Loucy (cell line): ENCODE measurements at regions not wholly inside any gene's neighbourhood (a gene's known extent, or its start where the extent isn't known, plus 50 kb on each side); places are given as distances from the start of the nearest gene placed in this dataset.

Experiments
- H2AFZ ChIP-seq: fragments of 200-600 bp; sonication (generic); 2 replicates; pipeline ENCODE4 v1.6.0; 2016; ENCODE audit warnings: antibody characterized with exemption, mild to moderate bottlenecking, low read length, moderate library complexity
- H3F3A ChIP-seq: fragments of 200-600 bp; 2 replicates; pipeline ENCODE4 v1.6.0; 2016; ENCODE audit warnings: antibody characterized with exemption, low read depth, mild to moderate bottlenecking
- H3K27me3 ChIP-seq: fragments of 200-600 bp; sonication (generic); 2 replicates; pipeline ENCODE4 v1.6.1; 2014; ENCODE audit warnings: low read length, mild to moderate bottlenecking; ENCODE audit not compliant: insufficient read depth, poor library complexity, severe bottlenecking
- H3K36me3 ChIP-seq: fragments of 200-600 bp; sonication (generic); 2 replicates; pipeline ENCODE4 v1.6.1; 2016; ENCODE audit warnings: low read length; ENCODE audit not compliant: insufficient read depth
- H3K4me1 ChIP-seq: fragments of 200-600 bp; sonication (generic); 2 replicates; pipeline ENCODE4 v1.5.1; 2014; ENCODE audit warnings: low read length, mild to moderate bottlenecking; ENCODE audit not compliant: insufficient read depth, poor library complexity, severe bottlenecking
- H3K4me2 ChIP-seq: fragments of 200-600 bp; sonication (generic); 2 replicates; pipeline ENCODE4 v1.6.0; 2014; ENCODE audit warnings: antibody characterized with exemption, low read length, low read depth, mild to moderate bottlenecking; ENCODE audit not compliant: poor library complexity, severe bottlenecking
- H3K4me3 ChIP-seq: fragments of 200-600 bp; sonication (generic); 2 replicates; pipeline ENCODE4 v1.5.1; 2014; ENCODE audit warnings: low read length, mild to moderate bottlenecking, mixed read lengths; ENCODE audit not compliant: poor library complexity, severe bottlenecking
- H3K79me2 ChIP-seq: fragments of 200-600 bp; sonication (generic); 2 replicates; pipeline ENCODE4 v1.6.1; 2014; ENCODE audit warnings: low read length; ENCODE audit not compliant: insufficient read depth
- H3K9ac ChIP-seq: fragments of 200-600 bp; sonication (generic); 2 replicates; pipeline ENCODE4 v1.6.0; 2014; ENCODE audit warnings: mild to moderate bottlenecking, low read depth, low read length, moderate library complexity; ENCODE audit not compliant: poor library complexity, severe bottlenecking
- H3K9me2 ChIP-seq: fragments of 200-600 bp; sonication (generic); replicated peaks from 2 replicates; pipeline ENCODE4 v1.6.1; 2016; ENCODE audit warnings: low read depth, low read length, mixed read lengths
- H3K9me3 ChIP-seq: fragments of 200-600 bp; sonication (generic); 2 replicates; pipeline ENCODE4 v1.6.1; 2014; ENCODE audit warnings: mild to moderate bottlenecking, antibody characterized with exemption, low read length, low read depth; ENCODE audit not compliant: insufficient read depth
- H4K20me1 ChIP-seq: fragments of 200-600 bp; sonication (generic); 2 replicates; pipeline ENCODE4 v1.6.0; 2014; ENCODE audit warnings: antibody characterized with exemption, low read length, mild to moderate bottlenecking; ENCODE audit not compliant: insufficient read depth, poor library complexity, severe bottlenecking
- CTCF ChIP-seq: fragments of 200-600 bp; sonication (generic); conservative IDR thresholded peaks from 2 replicates; pipeline ENCODE4 v1.5.1; 2014; ENCODE audit warnings: mild to moderate bottlenecking, antibody characterized with exemption, low read length
- EZH2phosphoT487 ChIP-seq: fragments of 200-600 bp; IDR thresholded peaks from 2 replicates; pipeline ENCODE4 v1.6.1; 2018; ENCODE audit warnings: antibody characterized with exemption, mild to moderate bottlenecking, moderate library complexity, borderline replicate concordance

- TF ChIP-seq EZH2phosphoT487 (no peak), CTCF (no peak)
- Histone ChIP-seq H2AFZ (no peak overlapping the region), H3K9me3 (no peaks in the 10 kb centered on the region), H3K4me3 (no peak overlapping the region), H3K9ac (no peak overlapping the region), H3K4me2 (no peak overlapping the region), H3K36me3 (no peaks in the 10 kb centered on the region), H4K20me1 (no peaks in the 10 kb centered on the region), H3K27me3 (no peaks in the 10 kb centered on the region), H3K4me1 (no peaks in the 10 kb centered on the region), H3K9me2 (no peaks in the 10 kb centered on the region), H3K79me2 (no peaks in the 10 kb centered on the region), H3F3A (no peaks in the 10 kb centered on the region)
Observed at GRCh38 chr4:159508917-159509500, 406.1 kb downstream of the RAPGEF2 start.

GRCh38 chr4:159512348-159512747, 409.5 kb downstream of the RAPGEF2 start:
- Histone ChIP-seq H3K79me2 (no peaks in the 10 kb centered on the region), H3F3A (no peaks in the 10 kb centered on the region), H3K9me2 (no peaks in the 10 kb centered on the region), H4K20me1 (no peaks in the 10 kb centered on the region), H3K9ac (no peak overlapping the region), H3K36me3 (no peaks in the 10 kb centered on the region), H2AFZ (no peak overlapping the region), H3K4me3 (no peak overlapping the region), H3K4me2 (no peak overlapping the region), H3K4me1 (no peaks in the 10 kb centered on the region), H3K27me3 (no peaks in the 10 kb centered on the region), H3K9me3 (no peaks in the 10 kb centered on the region)
- TF ChIP-seq CTCF (no peak), EZH2phosphoT487 (no peak)

GRCh38 chr4:159515314-159516025, 412.6 kb downstream of the RAPGEF2 start:
- no peak overlapping the region for H2AFZ ChIP-seq

More at GRCh38 chr4:159515314-159516025, 412.6 kb downstream of the RAPGEF2 start:
- no peaks in the 10 kb centered on the region for H4K20me1 ChIP-seq
- no peaks in the 10 kb centered on the region for H3K79me2 ChIP-seq
- H3K9ac ChIP-seq, result no peak overlapping the region
- H3F3A ChIP-seq, result no peaks in the 10 kb centered on the region
- no peaks in the 10 kb centered on the region for H3K27me3 ChIP-seq
- H3K4me3 ChIP-seq, result no peak overlapping the region
- H3K36me3 ChIP-seq, result no peaks in the 10 kb centered on the region
- H3K4me1 ChIP-seq, result no peaks in the 10 kb centered on the region
- TF ChIP-seq CTCF (no peak), EZH2phosphoT487 (no peak)
- H3K9me3 ChIP-seq, result no peaks in the 10 kb centered on the region
- H3K9me2 ChIP-seq, result no peaks in the 10 kb centered on the region
- no peak overlapping the region for H3K4me2 ChIP-seq
